DND-41 (cell line): ENCODE measurements at regions not wholly inside any gene's neighbourhood (a gene's known extent, or its start where the extent isn't known, plus 50 kb on each side); places are given as distances from the start of the nearest gene placed in this dataset.

ENCODE experiments used
- ATAC-seq: fragments of 200-7000 bp; cut with Tn5 transposase; 3 replicates; pipeline ENCODE4 v1.9.1; 2021; ENCODE audit warnings: low read depth; ENCODE audit not compliant: insufficient read depth
- DNase-seq: peaks from one replicate; pipeline ENCODE4 v3.0.0-alpha.2; 2020
- H2AFZ ChIP-seq: 2 replicates; pipeline ENCODE4 v1.6.0; 2012; ENCODE audit warnings: low read depth, low read length
- H3K27ac ChIP-seq: 2 replicates; pipeline ENCODE4 v1.5.1; 2012; ENCODE audit warnings: low read length, inconsistent platforms
- H3K27me3 ChIP-seq: fragments of 200-600 bp; sonication (generic); 2 replicates; pipeline ENCODE4 v1.6.0; 2012; ENCODE audit warnings: low read length, mild to moderate bottlenecking, inconsistent platforms; ENCODE audit not compliant: insufficient read depth, poor library complexity
- H3K36me3 ChIP-seq: 2 replicates; pipeline ENCODE4 v1.5.1; 2012; ENCODE audit warnings: low read length, inconsistent platforms; ENCODE audit not compliant: insufficient read depth
- H3K4me1 ChIP-seq: 2 replicates; pipeline ENCODE4 v1.5.1; 2012; ENCODE audit warnings: mild to moderate bottlenecking, low read length; ENCODE audit not compliant: insufficient read depth
- H3K4me2 ChIP-seq: 2 replicates; pipeline ENCODE4 v1.6.0; 2012; ENCODE audit warnings: mild to moderate bottlenecking, moderate library complexity, low read length, inconsistent platforms; ENCODE audit not compliant: insufficient read depth
- H3K4me3 ChIP-seq, 2 experiments: fragments of 200-600 bp in 1 of 2; shearing (Covaris generic) in 1 of 2; 2 replicates each; pipeline ENCODE4 v1.5.1; 2012 to 2016; ENCODE audit warnings: inconsistent platforms in 2 of 2, low read length in 2 of 2, mild to moderate bottlenecking in 2 of 2, low read depth in 1 of 2, moderate library complexity in 1 of 2
- H3K79me2 ChIP-seq: 2 replicates; pipeline ENCODE4 v1.6.0; 2012; ENCODE audit warnings: low read length, inconsistent platforms; ENCODE audit not compliant: insufficient read depth
- H3K9ac ChIP-seq: 2 replicates; pipeline ENCODE4 v1.6.0; 2012; ENCODE audit warnings: low read depth, mild to moderate bottlenecking, inconsistent platforms, low read length, moderate library complexity
- H3K9me3 ChIP-seq: 2 replicates; pipeline ENCODE4 v1.5.1; 2012; ENCODE audit warnings: low read length, moderate library complexity, mild to moderate bottlenecking, inconsistent platforms; ENCODE audit not compliant: insufficient read depth, severe bottlenecking
- H4K20me1 ChIP-seq: 2 replicates; pipeline ENCODE4 v1.6.0; 2012; ENCODE audit warnings: low read length; ENCODE audit not compliant: insufficient read depth
- CTCF ChIP-seq: IDR thresholded peaks from 2 replicates; pipeline ENCODE4 v1.5.1; 2012; ENCODE audit warnings: borderline replicate concordance, low read length, moderate library complexity, mild to moderate bottlenecking; ENCODE audit not compliant: poor library complexity, severe bottlenecking; ENCODE audit errors: extremely low read depth
- EZH2 ChIP-seq: IDR thresholded peaks from 3 replicates; pipeline ENCODE4 v1.6.1; 2012; ENCODE audit warnings: borderline replicate concordance, low read depth, mild to moderate bottlenecking, moderate library complexity, low read length, inconsistent platforms; ENCODE audit not compliant: severe bottlenecking

GRCh38 chr13:107574517-107575210 lies 640.7 kb downstream of the LIG4 start:
- Histone ChIP-seq H3K4me1 (no peaks in the 10 kb centered on the region), H3K9me3 (no peaks in the 10 kb centered on the region), H3K36me3 (no peaks in the 10 kb centered on the region), H3K79me2 (no peaks in the 10 kb centered on the region), H3K4me3 (no peak overlapping the region), H3K27me3 (no peaks in the 10 kb centered on the region), H3K4me2 (no peak overlapping the region), H4K20me1 (no peaks in the 10 kb centered on the region), H3K27ac (no peak overlapping the region), H3K9ac (no peak overlapping the region), H2AFZ (no peak overlapping the region)
- no peak for TF ChIP-seq CTCF
- TF ChIP-seq EZH2, result no peak
- no peak for DNase-seq
- ATAC-seq, result no peak

- H3K36me3 ChIP-seq, result no peaks in the 10 kb centered on the region
- no peak overlapping the region for H3K4me3 ChIP-seq
- H3K9ac ChIP-seq, result no peak overlapping the region
- H2AFZ ChIP-seq, result no peak overlapping the region
- H3K27ac ChIP-seq, result no peak overlapping the region
- H3K79me2 ChIP-seq, result no peaks in the 10 kb centered on the region
- no peaks in the 10 kb centered on the region for H3K9me3 ChIP-seq
- no peaks in the 10 kb centered on the region for H3K4me1 ChIP-seq
- TF ChIP-seq CTCF (no peak), EZH2 (no peak)
- no peaks in the 10 kb centered on the region for H3K27me3 ChIP-seq
- H4K20me1 ChIP-seq, result no peaks in the 10 kb centered on the region
- no peak overlapping the region for H3K4me2 ChIP-seq
- ATAC-seq (no peak), DNase-seq (no peak)
Measured at GRCh38 chr13:107573184-107573583, 642.2 kb downstream of the LIG4 start.

- ATAC-seq, result no peak
Measured at GRCh38 chr13:107572156-107572555, 643.2 kb downstream of the LIG4 start.

More at GRCh38 chr13:107572156-107572555, 643.2 kb downstream of the LIG4 start:
- Histone ChIP-seq H3K36me3 (no peaks in the 10 kb centered on the region), H3K27me3 (no peaks in the 10 kb centered on the region), H3K9ac (no peak overlapping the region), H4K20me1 (no peaks in the 10 kb centered on the region), H3K27ac (no peak overlapping the region), H3K79me2 (no peaks in the 10 kb centered on the region), H2AFZ (no peak overlapping the region), H3K4me1 (no peaks in the 10 kb centered on the region), H3K4me2 (no peak overlapping the region), H3K9me3 (no peaks in the 10 kb centered on the region), H3K4me3 (no peak overlapping the region)
- TF ChIP-seq CTCF (no peak), EZH2 (no peak)
- DNase-seq, result no peak
